Right lobe of liver (tissue), 4 donors: ENCODE measurements at regions not wholly inside any gene's neighbourhood (a gene's known extent, or its start where the extent isn't known, plus 50 kb on each side); places are given as distances from the start of the nearest gene placed in this dataset.
"Not testable (repeated sequence)": the region's sequence is repeated elsewhere in the genome, so short reads cannot be mapped to it uniquely, and the experiment has no call there.

Experiments
- CTCF ChIP-seq, 4 donors: fragments of 200-600 bp in 3 of 4; fragments of 450-650 bp in 1 of 4; IDR thresholded peaks; one replicate each; pipeline versions ENCODE4 v1.5.1 to v1.8.0; 2016 to 2022; ENCODE audit warnings: antibody characterized with exemption in 4 of 4, mild to moderate bottlenecking in 2 of 4
- POLR2A ChIP-seq: fragments of 450-650 bp; IDR thresholded peaks from one replicate; pipeline ENCODE4 v1.6.1; 2017; ENCODE audit warnings: antibody characterized with exemption, mild to moderate bottlenecking
- donor health status: DM: no; HTN: no; CAD: no.
- donor health status: DM: no; HTN: no; CAD: no.
- donor health status: DM: no; HTN: yes; CAD: no.

GRCh38 chr16:33976521-33976920 is 517.1 kb downstream of the TP53TG3F start:
- TF ChIP-seq POLR2A; CTCF (IDR thresholded peaks at IDR 0.05): not testable (repeated sequence)
